ENCODE measurements at regions not wholly inside any gene's neighbourhood (a gene's known extent, or its start where the extent isn't known, plus 50 kb on each side); places are given as distances from the start of the nearest gene placed in this dataset.

DNA sequence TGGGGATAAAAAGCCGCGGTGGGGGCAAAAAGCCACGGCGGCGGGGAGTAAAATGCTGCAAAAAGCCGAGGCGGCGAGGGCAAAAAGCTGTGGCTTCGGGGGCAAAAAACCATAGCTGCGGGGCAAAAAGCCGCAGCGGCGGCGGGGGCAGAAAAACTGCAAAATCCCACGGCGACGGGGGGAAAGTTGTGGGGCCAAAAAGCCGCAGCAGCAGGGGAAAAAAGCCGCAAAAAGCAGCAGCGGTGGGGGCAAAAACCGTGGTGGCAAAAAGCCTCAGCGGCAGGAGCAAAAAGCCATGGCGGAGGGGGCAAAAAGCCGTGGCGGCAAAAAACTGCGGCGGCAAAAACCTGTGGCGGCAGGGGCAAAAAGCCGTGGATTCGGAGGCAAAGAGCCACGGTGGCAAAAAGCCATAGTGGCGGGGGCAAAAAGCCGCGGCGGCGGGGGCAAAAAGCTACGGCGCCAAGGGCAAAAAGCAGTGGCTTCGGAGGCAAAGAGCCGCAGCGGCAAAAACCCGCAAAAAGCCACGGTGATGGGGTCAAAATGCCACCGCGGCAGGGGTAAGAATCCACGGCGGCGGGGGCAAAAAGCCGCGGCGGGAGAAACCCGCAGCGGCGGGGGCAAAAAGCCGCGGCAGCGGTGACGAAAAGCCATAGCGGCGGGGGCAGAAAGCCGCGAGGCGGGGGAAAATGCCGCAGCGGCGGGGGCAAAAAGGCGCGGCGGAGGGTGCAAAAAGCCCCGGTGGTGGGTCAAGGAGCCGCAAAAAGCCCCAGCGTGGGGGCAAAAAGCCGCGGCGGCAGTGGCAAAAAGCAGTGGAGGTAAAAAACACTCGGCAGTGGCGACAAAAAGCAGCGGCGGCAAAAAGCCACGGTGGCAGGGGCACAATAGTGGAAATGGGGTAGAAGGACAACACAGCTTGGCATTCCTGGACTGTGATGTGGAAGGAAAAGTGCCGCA lies 192.8 kb downstream of the SHCBP1 start (continued):
- TF ChIP-seq, protein P1, sequence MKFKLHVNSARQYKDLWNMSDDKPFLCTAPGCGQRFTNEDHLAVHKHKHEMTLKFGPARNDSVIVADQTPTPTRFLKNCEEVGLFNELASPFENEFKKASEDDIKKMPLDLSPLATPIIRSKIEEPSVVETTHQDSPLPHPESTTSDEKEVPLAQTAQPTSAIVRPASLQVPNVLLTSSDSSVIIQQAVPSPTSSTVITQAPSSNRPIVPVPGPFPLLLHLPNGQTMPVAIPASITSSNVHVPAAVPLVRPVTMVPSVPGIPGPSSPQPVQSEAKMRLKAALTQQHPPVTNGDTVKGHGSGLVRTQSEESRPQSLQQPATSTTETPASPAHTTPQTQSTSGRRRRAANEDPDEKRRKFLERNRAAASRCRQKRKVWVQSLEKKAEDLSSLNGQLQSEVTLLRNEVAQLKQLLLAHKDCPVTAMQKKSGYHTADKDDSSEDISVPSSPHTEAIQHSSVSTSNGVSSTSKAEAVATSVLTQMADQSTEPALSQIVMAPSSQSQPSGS (tag by site-specific recombination; IDR thresholded peaks at IDR 0.05; ENCODE audit: low read depth), result no peak
- TF ChIP-seq WT1 (tag by site-specific recombination; IDR thresholded peaks at IDR 0.05) (no peak), OSR2 (tag by site-specific recombination; IDR thresholded peaks at IDR 0.05) (no peak), ZNF621 (tag by site-specific recombination; IDR thresholded peaks at IDR 0.05) (no peak), ZNF391 (tag by site-specific recombination; IDR thresholded peaks at IDR 0.05; ENCODE audit: borderline replicate concordance, low read depth) (no peak), GFI1B (tag by site-specific recombination; IDR thresholded peaks at IDR 0.05) (no peak), ZBTB20 (tag by site-specific recombination; IDR thresholded peaks at IDR 0.05) (no peak), ZNF23 (tag by site-specific recombination; IDR thresholded peaks at IDR 0.05; ENCODE audit: borderline replicate concordance) (no peak)
- TF ChIP-seq, protein P2, sequence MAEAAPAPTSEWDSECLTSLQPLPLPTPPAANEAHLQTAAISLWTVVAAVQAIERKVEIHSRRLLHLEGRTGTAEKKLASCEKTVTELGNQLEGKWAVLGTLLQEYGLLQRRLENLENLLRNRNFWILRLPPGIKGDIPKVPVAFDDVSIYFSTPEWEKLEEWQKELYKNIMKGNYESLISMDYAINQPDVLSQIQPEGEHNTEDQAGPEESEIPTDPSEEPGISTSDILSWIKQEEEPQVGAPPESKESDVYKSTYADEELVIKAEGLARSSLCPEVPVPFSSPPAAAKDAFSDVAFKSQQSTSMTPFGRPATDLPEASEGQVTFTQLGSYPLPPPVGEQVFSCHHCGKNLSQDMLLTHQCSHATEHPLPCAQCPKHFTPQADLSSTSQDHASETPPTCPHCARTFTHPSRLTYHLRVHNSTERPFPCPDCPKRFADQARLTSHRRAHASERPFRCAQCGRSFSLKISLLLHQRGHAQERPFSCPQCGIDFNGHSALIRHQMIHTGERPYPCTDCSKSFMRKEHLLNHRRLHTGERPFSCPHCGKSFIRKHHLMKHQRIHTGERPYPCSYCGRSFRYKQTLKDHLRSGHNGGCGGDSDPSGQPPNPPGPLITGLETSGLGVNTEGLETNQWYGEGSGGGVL (tag by site-specific recombination; IDR thresholded peaks at IDR 0.05), result no peak

DNA sequence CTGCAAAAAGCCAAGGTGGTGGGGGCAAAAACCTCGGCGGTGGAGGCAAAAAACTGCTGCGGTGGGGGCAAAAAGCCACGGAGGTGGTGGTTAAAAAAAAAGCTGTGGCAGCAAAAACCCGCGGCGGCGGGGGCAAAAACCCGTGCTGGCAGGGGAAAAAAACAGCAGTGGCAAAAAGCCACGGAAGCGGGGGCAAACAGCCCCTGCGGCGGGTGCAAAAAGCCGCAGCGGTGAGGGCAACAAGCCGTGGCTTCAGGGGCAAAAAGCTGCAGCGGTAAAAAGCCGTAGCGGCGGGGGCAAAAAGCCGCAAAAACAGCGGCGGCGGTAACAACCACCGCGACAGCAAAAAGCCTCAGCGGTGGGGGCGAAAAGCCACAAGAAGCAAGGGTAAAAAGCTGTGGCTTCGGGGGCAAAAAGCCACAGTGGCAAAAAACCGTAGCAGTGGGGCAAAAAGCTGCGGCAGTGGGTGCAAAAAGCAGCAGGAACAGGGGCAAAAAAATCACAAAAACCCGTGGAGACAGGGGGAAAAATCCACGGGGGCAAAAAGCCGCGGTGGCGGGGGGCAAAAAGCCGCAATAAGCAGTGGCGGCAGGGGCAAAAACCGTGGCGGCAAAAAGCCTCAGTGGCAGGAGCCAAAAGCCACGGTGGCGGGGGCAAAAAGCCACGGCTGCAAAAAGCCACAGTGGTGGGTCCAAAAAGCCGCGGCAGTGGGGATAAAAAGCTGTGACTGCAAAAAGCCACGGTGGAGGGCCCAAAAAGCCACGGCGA lies 193.7 kb downstream of the SHCBP1 start:
- POLR2A ChIA-PET, result no interaction called here
- CTCF ChIA-PET, result no interaction called here
- TF ChIP-seq ZNF426 (tag by site-specific recombination; IDR thresholded peaks at IDR 0.05) (no peak), ZNF624 (tag by site-specific recombination; IDR thresholded peaks at IDR 0.05) (no peak), ZNF350 (tag by site-specific recombination; IDR thresholded peaks at IDR 0.05) (no peak), ZNF302 (tag by site-specific recombination; IDR thresholded peaks at IDR 0.05; ENCODE audit: low read depth) (no peak), ZNF335 (tag by site-specific recombination; conservative IDR thresholded peaks at IDR 0.05) (no peak), ZNF266 (tag by site-specific recombination; IDR thresholded peaks at IDR 0.05; ENCODE audit: low read depth) (no peak), GLI2 (tag by site-specific recombination; IDR thresholded peaks at IDR 0.05; ENCODE audit: borderline replicate concordance, low read depth) (no peak), ZNF548 (tag by site-specific recombination; IDR thresholded peaks at IDR 0.05) (no peak), ZNF311 (tag by site-specific recombination; IDR thresholded peaks at IDR 0.05; ENCODE audit: borderline replicate concordance) (no peak)
- TF ChIP-seq, protein P3, sequence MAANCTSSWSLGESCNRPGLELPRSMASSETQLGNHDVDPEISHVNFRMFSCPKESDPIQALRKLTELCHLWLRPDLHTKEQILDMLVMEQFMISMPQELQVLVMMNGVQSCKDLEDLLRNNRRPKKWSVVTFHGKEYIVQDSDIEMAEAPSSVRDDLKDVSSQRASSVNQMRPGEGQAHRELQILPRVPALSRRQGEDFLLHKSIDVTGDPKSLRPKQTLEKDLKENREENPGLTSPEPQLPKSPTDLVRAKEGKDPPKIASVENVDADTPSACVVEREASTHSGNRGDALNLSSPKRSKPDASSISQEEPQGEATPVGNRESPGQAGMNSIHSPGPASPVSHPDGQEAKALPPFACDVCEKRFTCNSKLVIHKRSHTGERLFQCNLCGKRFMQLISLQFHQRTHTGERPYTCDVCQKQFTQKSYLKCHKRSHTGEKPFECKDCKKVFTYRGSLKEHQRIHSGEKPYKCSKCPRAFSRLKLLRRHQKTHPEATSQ (tag by site-specific recombination; IDR thresholded peaks at IDR 0.05), result no peak
- H3K9me3 ChIP-seq (ENCODE audit: control insufficient read depth, insufficient read depth, low read depth, low read length), result no peaks in the 10 kb centered on the region
- H3K4me3 ChIP-seq (ENCODE audit: low read depth, low read length), result no peak overlapping the region
- H3K36me3 ChIP-seq (ENCODE audit: control insufficient read depth in 2 of 2, insufficient read depth in 1 of 2, low read length in 2 of 2), result no peaks in the 10 kb centered on the region
- no peaks in the 10 kb centered on the region for H3K4me1 ChIP-seq (ENCODE audit: control insufficient read depth, insufficient read depth, low read length)
- H3K27ac ChIP-seq (ENCODE audit: extremely low read depth, low read depth, low read length), result no peak overlapping the region

All from HEK293 (cell line).